Caco-2 (cell line): ENCODE measurements at regions not wholly inside any gene's neighbourhood (a gene's known extent, or its start where the extent isn't known, plus 50 kb on each side); places are given as distances from the start of the nearest gene placed in this dataset.
A peak's percentile ranks its signal among the peaks of the same experiment; 100 is the strongest.

ENCODE experiments used
- BruUV-seq: library from RNA; stranded (reverse); fragments of 400-500 nt; replicated peaks from 2 replicates; lab custom pipeline; 2021; lab: Mats Ljungman, UMichigan
- CTCF ChIA-PET: fragments of 300-600 bp; sonication (Branson Sonifier 250); formaldehyde crosslinking; loops from one replicate; lab custom pipeline; 2022; ENCODE audit warnings: antibody characterized with exemption; lab: Charles Lee
- POLR2A ChIA-PET: fragments of 300-600 bp; sonication (Branson Sonifier 250); formaldehyde crosslinking; loops from one replicate; lab custom pipeline; 2022; ENCODE audit warnings: antibody characterized with exemption; lab: Charles Lee
- DNase-seq, 2 experiments: peaks; one replicate each; pipeline versions ENCODE4 v3.0.0 to v3.0.0-alpha.2; 2020 to 2022
- H3K27me3 ChIP-seq: replicated peaks from 2 replicates; pipeline ENCODE4 v1.6.0; 2011; ENCODE audit warnings: low read length; ENCODE audit not compliant: control insufficient read depth, insufficient read depth
- H3K36me3 ChIP-seq: 2 replicates; pipeline ENCODE4 v1.5.1; 2011; ENCODE audit warnings: low read length; ENCODE audit not compliant: control insufficient read depth, insufficient read depth
- H3K4me1 ChIP-seq: fragments of 250-450 bp; sonication (Bioruptor Pico); 2 replicates; pipeline ENCODE4 v1.5.1; 2020; ENCODE audit warnings: mild to moderate bottlenecking
- H3K4me3 ChIP-seq: 2 replicates; pipeline ENCODE4 v1.5.1; 2011; ENCODE audit warnings: low read depth, mild to moderate bottlenecking, control low read depth, low read length
- H3K9me3 ChIP-seq: fragments of 250-450 bp; sonication (Bioruptor Pico); 2 replicates; pipeline ENCODE4 v1.5.1; 2020; ENCODE audit warnings: mild to moderate bottlenecking, moderate library complexity
- H3K27ac Mint-ChIP-seq: one replicate; pipeline ENCODE4 v1.8.0; 2022; ENCODE audit warnings: mixed read lengths; ENCODE audit not compliant: unreplicated experiment
- H3K27me3 Mint-ChIP-seq: one replicate; pipeline ENCODE4 v1.8.0; 2022; ENCODE audit warnings: mixed read lengths; ENCODE audit not compliant: insufficient read depth, unreplicated experiment
- H3K36me3 Mint-ChIP-seq: one replicate; pipeline ENCODE4 v1.8.0; 2022; ENCODE audit warnings: mild to moderate bottlenecking, mixed read lengths; ENCODE audit not compliant: insufficient read depth, unreplicated experiment
- H3K4me1 Mint-ChIP-seq: one replicate; pipeline ENCODE4 v1.8.0; 2022; ENCODE audit warnings: low read depth, mixed read lengths; ENCODE audit not compliant: unreplicated experiment
- H3K4me3 Mint-ChIP-seq: one replicate; pipeline ENCODE4 v1.8.0; 2022; ENCODE audit warnings: mild to moderate bottlenecking, moderate library complexity, mixed read lengths; ENCODE audit not compliant: unreplicated experiment
- H3K9me3 Mint-ChIP-seq: one replicate; pipeline ENCODE4 v1.8.0; 2022; ENCODE audit warnings: mixed read lengths; ENCODE audit not compliant: unreplicated experiment
- intact Hi-C: fragments of 100-400 bp; cut with micrococcal nuclease; formaldehyde crosslinking; loops from one replicate; pipeline ENCODE4 v1.10.0; 2022; ENCODE audit not compliant: unreplicated experiment
- TF ChIP-seq, protein P1 (sequence below), 2 experiments: fragments of 200-600 bp in 1 of 2; IDR thresholded peaks; 1 replicate in 1 of 2; 2 replicates in 1 of 2; pipeline versions ENCODE4 v1.5.1 to v1.8.0; 2011 to 2022; ENCODE audit warnings: antibody characterized with exemption in 1 of 2, control low read depth in 1 of 2, inconsistent platforms in 1 of 2, low read depth in 1 of 2, low read length in 1 of 2, mild to moderate bottlenecking in 1 of 2, moderate library complexity in 1 of 2; ENCODE audit not compliant: insufficient read depth in 1 of 2, severe bottlenecking in 1 of 2, unreplicated experiment in 1 of 2

- H3K36me3 ChIP-seq = no peaks in the 10 kb centered on the region
- DNase-seq = no peak
- no peaks in the 10 kb centered on the region for H3K9me3 Mint-ChIP-seq
- H3K9me3 ChIP-seq = no peaks in the 10 kb centered on the region
- peaks cover 12% of the 10 kb centered on the region; the same call in 1 of the 2 replicates for H3K4me1 ChIP-seq
- intact Hi-C loops = no loop called here
- no peak overlapping the region for H3K4me3 ChIP-seq
- H3K4me3 Mint-ChIP-seq = no peak overlapping the region
- H3K27ac Mint-ChIP-seq = no peak overlapping the region
- ChIA-PET CTCF (no interaction called here), POLR2A (no interaction called here)
- H3K4me1 Mint-ChIP-seq = peaks cover 16% of the 10 kb centered on the region
- no peaks in the 10 kb centered on the region for H3K27me3 ChIP-seq
- H3K36me3 Mint-ChIP-seq = no peaks in the 10 kb centered on the region
- TF ChIP-seq, protein P1, sequence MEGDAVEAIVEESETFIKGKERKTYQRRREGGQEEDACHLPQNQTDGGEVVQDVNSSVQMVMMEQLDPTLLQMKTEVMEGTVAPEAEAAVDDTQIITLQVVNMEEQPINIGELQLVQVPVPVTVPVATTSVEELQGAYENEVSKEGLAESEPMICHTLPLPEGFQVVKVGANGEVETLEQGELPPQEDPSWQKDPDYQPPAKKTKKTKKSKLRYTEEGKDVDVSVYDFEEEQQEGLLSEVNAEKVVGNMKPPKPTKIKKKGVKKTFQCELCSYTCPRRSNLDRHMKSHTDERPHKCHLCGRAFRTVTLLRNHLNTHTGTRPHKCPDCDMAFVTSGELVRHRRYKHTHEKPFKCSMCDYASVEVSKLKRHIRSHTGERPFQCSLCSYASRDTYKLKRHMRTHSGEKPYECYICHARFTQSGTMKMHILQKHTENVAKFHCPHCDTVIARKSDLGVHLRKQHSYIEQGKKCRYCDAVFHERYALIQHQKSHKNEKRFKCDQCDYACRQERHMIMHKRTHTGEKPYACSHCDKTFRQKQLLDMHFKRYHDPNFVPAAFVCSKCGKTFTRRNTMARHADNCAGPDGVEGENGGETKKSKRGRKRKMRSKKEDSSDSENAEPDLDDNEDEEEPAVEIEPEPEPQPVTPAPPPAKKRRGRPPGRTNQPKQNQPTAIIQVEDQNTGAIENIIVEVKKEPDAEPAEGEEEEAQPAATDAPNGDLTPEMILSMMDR (IDR thresholded peaks at IDR 0.05; ENCODE audit: insufficient read depth in 1 of 2, low read depth in 1 of 2, low read length in 1 of 2, severe bottlenecking in 1 of 2, unreplicated experiment in 1 of 2) = no peak
- H3K27me3 Mint-ChIP-seq = no peaks in the 10 kb centered on the region
- BruUV-seq = no TSS peak
Observed at GRCh38 chr13:90713441-90714133, 633.9 kb upstream of the MIR17HG start.

GRCh38 chr13:90715485-90715884, 632.0 kb upstream of the MIR17HG start:
- no peak overlapping the region for H3K4me3 ChIP-seq
- Mint-ChIP-seq H3K4me1 (peaks cover 16% of the 10 kb centered on the region), H3K27me3 (no peaks in the 10 kb centered on the region), H3K36me3 (no peaks in the 10 kb centered on the region), H3K9me3 (no peaks in the 10 kb centered on the region), H3K4me3 (no peak overlapping the region), H3K27ac (no peak overlapping the region)
- BruUV-seq = no TSS peak
- POLR2A ChIA-PET = no interaction called here
- no peaks in the 10 kb centered on the region for H3K27me3 ChIP-seq
- H3K4me1 ChIP-seq = peaks cover 12% of the 10 kb centered on the region; the same call in 1 of the 2 replicates
- TF ChIP-seq, protein P1 (IDR thresholded peaks at IDR 0.05; ENCODE audit: insufficient read depth in 1 of 2, low read depth in 1 of 2, low read length in 1 of 2, severe bottlenecking in 1 of 2, unreplicated experiment in 1 of 2) = no peak
- intact Hi-C loops = loop anchor here (5.0 kb wide), 1 partner anchor 152 kb away; no protein-coding TSS in a partner anchor
- H3K9me3 ChIP-seq = no peaks in the 10 kb centered on the region
- DNase-seq = no peak
- H3K36me3 ChIP-seq = no peaks in the 10 kb centered on the region
- CTCF ChIA-PET = no interaction called here

GRCh38 chr13:90717451-90717936, 630.0 kb upstream of the MIR17HG start:
- intact Hi-C loops = loop anchor here (5.0 kb wide), 1 partner anchor 150 kb away; no protein-coding TSS in a partner anchor
- no peaks in the 10 kb centered on the region for H3K27me3 ChIP-seq
- Mint-ChIP-seq H3K4me1 (peaks cover 16% of the 10 kb centered on the region), H3K36me3 (no peaks in the 10 kb centered on the region), H3K9me3 (no peaks in the 10 kb centered on the region), H3K27me3 (no peaks in the 10 kb centered on the region), H3K27ac (peak overlapping the region; percentile 40), H3K4me3 (no peak overlapping the region)
- H3K4me1 ChIP-seq = peaks cover 12% of the 10 kb centered on the region; the same call in 1 of the 2 replicates
- BruUV-seq = no TSS peak
- ChIA-PET POLR2A (no interaction called here), CTCF (no interaction called here)
- TF ChIP-seq, protein P1 (IDR thresholded peaks at IDR 0.05; ENCODE audit: insufficient read depth in 1 of 2, low read depth in 1 of 2, low read length in 1 of 2, severe bottlenecking in 1 of 2, unreplicated experiment in 1 of 2) = no peak
- H3K9me3 ChIP-seq = no peaks in the 10 kb centered on the region
- DNase-seq = no peak
- no peak overlapping the region for H3K4me3 ChIP-seq
- no peaks in the 10 kb centered on the region for H3K36me3 ChIP-seq
